ENCODE measurements at regions not wholly inside any gene's neighbourhood (a gene's known extent, or its start where the extent isn't known, plus 50 kb on each side); places are given as distances from the start of the nearest gene placed in this dataset.
A peak's percentile ranks its signal among the peaks of the same experiment; 100 is the strongest.
"Not testable (repeated sequence)": the region's sequence is repeated elsewhere in the genome, so short reads cannot be mapped to it uniquely, and the experiment has no call there.

DNA sequence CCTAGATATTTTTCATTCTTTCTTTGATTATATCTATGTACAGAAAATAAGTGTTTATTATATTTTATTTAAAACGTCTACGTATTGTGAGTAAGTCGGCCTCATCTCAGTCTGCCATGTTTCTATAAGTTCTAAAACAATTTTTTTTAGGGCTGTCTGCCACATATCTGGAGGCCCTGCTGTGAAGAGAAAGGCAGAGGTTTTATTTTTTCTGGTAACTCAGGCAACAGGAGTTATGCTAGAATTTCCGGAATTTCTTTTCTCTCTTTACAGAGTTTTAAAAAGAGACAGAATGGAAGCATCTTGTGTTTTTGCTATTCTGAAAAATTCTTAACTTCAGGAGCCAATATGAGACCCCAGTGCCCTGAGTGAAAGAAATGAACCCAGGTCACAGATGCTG is 1124.0 kb upstream of the TENM3 start:
- no peak for DNase-seq

DNA sequence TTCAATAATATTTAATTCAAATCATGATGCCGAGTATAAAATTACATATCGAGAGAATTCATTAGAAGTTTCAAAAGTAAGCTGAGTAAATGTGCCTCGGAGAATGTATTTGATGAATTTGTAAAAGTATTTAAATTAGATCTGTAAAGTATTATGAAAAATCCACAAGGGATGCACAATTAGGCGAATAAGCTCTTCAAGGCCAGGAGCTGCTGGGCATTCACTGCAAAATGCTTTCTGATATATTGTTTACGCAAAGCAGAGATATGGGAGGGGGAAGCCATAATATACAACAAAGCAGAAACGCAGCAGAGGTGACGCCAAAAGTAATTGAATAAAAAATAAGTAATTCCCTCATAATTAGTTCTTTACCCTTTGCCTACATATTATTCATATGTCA is 1121.5 kb upstream of the TENM3 start:
- no peak for DNase-seq

GRCh38 chr4:181127171-181127570 is 1116.0 kb upstream of the TENM3 start:
- no peak for DNase-seq

- DNase-seq, result not testable (repeated sequence)
These were observed 1112.9 kb upstream of the TENM3 start for GRCh38 chr4:181130317-181130716.

DNA sequence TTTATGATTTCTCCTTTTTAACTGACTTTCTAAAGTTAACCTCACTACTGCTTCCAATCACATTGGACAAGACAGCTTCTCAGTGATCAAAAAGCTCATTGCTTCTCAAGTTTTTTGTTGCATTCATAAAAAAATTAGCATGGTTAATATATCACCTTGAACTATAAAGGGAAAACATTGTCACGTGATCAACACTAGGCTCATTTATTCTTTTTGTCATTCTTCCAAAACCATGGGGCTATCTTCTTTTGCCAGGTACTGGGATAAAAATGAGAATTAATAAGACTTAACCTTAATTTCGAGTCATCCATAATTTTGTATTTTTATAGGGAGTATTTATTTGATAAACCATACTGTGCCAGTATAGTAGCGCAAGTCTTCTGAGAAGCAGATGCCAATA is 1105.9 kb upstream of the TENM3 start:
- no peak for DNase-seq

DNA sequence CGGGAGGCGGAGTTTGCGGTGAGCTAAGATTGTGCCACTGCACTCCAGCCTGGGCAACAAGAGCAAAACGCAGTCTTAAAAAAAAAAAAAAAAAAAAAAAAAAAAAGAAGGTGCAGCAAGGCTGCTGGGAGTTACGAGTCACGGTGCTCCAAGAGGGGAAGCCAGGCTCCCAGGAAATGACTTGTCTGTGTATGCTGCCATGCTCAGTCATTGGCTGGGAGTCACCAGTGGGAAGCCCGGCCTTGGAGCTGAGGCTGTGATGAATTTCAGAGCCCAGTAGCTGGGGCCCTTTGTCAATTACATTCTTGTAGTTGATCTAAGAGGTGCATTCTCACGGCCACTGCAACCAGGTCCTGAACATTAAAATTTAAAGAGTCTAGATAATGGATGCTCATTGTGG is 1105.1 kb upstream of the TENM3 start:
- no peak for DNase-seq

DNA sequence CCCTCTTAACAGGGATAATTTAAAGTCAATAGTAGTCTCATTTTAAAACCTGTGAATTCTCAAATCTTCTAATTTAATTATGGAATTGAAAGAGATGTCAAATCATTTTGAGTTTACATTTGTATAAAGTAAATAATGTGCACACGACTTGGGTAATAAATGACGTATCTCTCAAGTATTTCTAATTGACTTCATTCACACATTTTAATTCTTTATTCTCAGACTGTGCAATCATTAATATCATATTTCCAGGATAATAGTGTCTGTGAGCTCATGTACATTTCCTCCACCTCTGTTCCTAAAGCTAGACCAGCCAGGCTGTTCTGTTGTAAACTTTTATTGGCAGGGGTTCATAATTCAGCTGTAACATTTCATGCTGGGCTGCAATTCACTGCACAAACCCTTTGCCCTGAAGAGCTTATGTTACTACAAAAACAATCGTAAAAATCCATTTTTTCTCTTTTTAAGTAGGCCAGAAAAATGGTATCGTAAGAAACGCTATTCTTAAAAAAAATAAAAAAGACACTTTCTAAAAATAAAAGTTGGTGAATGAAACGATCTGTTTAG is 1103.1 kb upstream of the TENM3 start:
- no peak for DNase-seq

DNA sequence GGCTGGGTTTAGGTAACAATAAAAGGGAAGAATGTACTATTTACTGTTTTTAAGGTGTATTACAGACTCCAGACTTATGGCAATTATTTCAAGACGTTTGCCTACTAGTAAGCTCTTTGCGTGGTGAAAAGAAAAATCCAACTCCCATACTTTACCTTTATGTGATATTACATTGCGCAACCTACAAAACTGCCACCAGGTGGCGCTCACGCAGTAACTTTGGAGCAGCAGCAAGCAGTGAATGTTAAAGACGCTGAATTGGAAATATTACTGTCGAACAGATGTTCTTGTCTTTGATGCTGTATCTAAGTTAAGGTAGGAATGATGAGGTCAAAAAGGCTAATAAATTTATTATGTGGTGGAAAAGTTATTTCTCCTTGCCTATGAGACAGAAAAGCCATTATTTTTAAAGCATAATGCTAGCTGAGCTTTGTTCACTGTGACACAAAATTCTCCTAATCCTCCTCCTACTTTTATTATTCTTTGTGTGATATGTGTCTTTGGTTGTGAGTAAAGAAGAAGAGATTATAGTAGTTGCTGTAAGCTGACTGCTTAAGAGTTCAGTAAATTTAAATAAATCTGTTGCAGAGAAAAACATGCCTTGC is 1099.8 kb upstream of the TENM3 start:
- peak; percentile 70 for DNase-seq

DNA sequence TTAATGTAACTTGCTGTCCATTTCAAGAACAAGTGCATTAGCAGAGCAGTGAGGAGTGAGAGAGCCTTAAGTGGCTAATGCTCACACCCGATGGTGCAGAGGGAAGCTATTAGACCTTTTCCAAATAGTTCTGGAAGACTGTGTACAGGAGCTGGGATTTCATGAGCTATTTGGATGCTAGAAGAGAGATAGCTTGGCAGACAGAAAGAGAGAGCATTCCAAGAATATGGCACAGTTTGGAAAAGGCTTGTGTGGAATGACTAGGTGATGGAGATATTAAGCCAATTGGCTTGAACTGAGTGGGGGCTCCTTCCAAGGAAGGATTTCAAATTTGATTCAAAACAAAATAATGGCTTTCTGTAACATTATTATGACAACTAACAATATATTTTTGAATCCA is 1097.2 kb upstream of the TENM3 start:
- no peak for DNase-seq

DNA sequence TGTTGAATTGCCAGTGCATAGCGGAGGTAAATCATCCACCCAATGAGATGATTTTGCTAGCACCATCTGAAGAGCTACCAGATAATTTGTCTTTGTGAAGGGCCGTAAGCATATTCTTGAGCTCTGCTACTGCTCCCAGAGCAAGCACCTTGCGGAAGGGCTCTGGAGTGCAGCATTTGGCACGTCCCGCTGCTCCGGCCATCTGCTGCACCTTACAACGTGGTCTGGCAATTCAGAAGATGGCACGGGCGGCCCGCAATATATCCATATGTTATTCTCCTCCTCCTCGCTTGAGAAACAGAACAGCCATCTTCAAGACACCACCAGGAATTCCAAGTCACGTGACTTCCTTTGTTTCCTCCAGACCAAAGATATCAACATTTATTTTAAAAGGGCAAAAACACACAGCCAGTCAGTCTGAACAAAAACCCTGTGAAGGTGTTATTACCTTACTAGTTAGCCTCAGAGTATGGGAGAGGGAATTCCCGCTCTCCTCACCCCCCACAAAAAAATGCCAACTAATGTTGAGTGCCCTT is 1095.7 kb upstream of the TENM3 start:
- DNase-seq, result no peak

- no peak for DNase-seq
These were observed 1094.7 kb upstream of the TENM3 start for GRCh38 chr4:181148470-181148869.

GRCh38 chr4:181150191-181150590 is 1093.0 kb upstream of the TENM3 start:
- no peak for DNase-seq

GRCh38 chr4:181151856-181152255 is 1091.3 kb upstream of the TENM3 start:
- DNase-seq, result no peak

- DNase-seq, result no peak
These were observed 1085.6 kb upstream of the TENM3 start for GRCh38 chr4:181157647-181158046.

DNA sequence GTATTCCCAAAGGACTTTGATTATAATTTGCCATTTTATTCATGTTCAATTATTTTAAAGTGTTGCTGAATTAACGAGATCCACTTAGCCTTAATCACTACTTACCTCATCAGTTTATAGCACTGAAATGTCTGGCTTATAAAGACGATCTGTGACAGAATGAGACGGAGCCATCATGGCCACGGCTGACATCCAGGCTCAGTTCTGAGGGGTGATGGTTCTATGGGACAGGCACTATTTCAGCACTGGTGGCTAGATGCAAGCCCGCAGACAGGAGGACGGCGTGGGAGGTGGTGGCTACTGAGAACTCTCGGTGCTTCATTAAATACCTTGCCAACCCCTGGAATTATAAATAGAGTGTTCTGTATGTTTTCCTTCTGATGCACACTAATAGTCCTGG is 1084.2 kb upstream of the TENM3 start:
- no peak for DNase-seq

GRCh38 chr4:181161669-181162068 is 1081.5 kb upstream of the TENM3 start:
- no peak for DNase-seq

DNA sequence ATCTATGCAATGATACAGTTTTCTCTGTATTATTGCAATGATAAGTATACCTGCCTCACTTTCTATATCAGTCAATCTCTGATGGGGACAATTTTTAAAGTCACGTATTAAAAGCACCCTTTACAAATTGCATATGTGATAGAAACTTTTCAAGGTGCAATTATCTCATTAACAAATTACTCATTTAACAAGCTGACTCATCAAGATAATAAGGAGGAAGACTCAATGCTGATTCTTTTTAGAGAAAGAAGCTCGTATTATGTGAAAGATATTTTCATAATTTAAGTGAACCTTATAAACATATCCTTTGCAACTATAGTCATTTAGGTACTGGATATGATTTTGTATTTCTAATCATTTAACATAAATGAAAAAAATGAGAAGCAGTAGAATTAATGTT is 1080.9 kb upstream of the TENM3 start:
- no peak for DNase-seq

DNA sequence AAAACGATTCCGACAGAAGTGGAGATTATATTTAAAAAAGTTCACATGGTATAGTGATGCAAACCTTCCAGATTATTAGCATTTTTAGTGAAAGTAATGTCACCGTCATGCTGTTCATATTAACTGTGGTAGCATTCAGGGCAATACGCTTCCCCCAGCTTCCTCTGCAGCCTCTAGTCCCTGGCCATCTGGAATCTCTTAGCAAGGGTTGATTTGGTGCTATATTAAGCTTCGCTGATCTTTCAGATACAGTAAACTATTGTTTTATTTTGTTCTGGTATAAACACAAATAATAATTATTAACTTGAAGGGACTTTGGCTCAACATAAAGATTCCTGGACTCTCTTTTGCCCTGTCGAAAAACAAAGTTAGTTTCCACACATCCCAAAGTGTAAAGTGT is 1080.5 kb upstream of the TENM3 start:
- DNase-seq, result no peak

DNA sequence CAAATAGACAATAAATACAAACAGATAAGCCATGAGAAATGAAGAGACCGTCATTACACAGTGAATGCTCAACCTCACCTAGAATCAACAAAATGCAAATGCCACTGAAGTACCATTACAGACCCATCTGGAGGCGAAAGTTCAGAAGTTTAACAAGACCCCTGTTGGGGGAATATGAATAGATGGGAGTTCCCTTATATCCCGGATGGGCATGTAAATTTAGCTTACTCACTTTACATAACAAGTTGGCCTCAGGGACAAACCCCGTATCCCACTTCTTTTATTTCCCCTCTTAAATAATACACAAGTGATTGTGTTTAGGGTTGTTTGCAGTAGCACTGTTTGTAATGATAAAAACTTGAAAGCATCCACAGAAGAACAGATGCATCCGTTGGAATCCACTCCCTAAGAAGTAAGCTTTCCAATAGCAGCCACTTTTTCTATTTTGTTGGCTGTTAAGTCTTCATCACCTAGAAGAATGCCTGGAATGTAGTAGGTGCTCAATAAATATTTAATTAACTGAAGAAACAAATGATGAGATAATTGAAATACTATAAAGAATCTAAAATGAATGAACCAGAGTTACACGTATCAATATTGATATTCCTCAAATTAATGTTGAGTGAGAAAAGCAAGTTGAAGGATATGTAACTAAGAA is 1076.3 kb upstream of the TENM3 start:
- DNase-seq, result no peak

- DNase-seq, result no peak
These were observed 1075.0 kb upstream of the TENM3 start for GRCh38 chr4:181168011-181168805.

- no peak for DNase-seq
These were observed 1070.2 kb upstream of the TENM3 start for GRCh38 chr4:181173046-181173445.

GRCh38 chr4:181176306-181176705 is 1066.9 kb upstream of the TENM3 start:
- DNase-seq, result no peak

DNA sequence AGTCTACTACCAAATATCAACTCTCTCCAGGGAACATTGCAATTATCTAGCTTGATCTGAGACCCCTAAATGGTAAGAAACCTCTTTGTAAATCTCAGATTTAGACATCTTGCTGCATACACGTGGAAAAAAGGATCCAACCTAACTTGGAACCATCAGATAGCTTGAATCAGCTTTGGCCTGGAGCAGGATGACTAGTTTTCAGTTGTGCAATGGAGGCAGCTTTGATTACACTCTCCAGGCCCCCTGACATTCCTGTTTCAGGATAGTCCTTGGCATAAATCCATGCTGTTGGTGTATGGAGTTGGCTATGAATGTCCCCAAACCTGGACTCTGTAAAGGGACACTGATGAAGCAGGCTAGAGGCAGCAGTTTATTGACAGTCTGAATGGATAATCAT is 1061.9 kb upstream of the TENM3 start:
- no peak for DNase-seq

DNA sequence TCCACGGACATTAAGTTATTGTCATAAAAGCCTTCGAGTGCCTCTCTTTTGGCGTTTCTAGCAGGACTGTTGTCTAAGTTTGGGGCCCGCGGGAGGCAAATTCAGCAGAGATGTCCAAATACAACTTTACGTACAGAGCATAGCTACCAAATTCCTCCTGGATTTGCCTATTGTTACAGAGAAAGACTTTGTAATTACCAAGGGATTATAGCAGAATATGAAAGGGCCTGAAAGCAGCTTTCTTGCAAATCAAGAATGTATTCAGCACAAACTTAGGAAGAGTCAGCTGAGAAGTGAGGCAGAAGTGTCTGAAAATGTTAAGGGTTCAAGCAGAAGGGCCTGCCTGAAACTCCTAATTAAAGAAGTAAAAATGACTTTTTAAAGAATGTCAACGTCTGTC is 1053.5 kb upstream of the TENM3 start:
- no peak for DNase-seq
